HEK293 (cell line): ENCODE measurements at regions not wholly inside any gene's neighbourhood (a gene's known extent, or its start where the extent isn't known, plus 50 kb on each side); places are given as distances from the start of the nearest gene placed in this dataset.

Experiments
- BCL11A ChIP-seq: fragments of 450-650 bp; formaldehyde crosslinking; IDR thresholded peaks from 2 replicates; pipeline ENCODE4 v1.5.1; 2016; ENCODE audit warnings: low read depth, missing biosample characterization, missing genetic modification characterization
- CTCF ChIP-seq: fragments of 450-650 bp; formaldehyde crosslinking; IDR thresholded peaks from 2 replicates; pipeline ENCODE4 v1.5.1; 2016; ENCODE audit warnings: missing biosample characterization, missing genetic modification characterization
- SP2 ChIP-seq: fragments of 450-650 bp; formaldehyde crosslinking; IDR thresholded peaks from 2 replicates; pipeline ENCODE4 v1.5.1; 2016; ENCODE audit warnings: missing biosample characterization, missing genetic modification characterization
- YY1 ChIP-seq: fragments of 450-650 bp; formaldehyde crosslinking; IDR thresholded peaks from 2 replicates; pipeline ENCODE4 v1.5.1; 2018; ENCODE audit warnings: missing biosample characterization, missing genetic modification characterization
- ZBTB26 ChIP-seq: fragments of 450-650 bp; formaldehyde crosslinking; optimal IDR thresholded peaks from 2 replicates; pipeline ENCODE3; 2016; ENCODE audit warnings: missing biosample characterization, mild to moderate bottlenecking, missing genetic modification characterization
- ZFP3 ChIP-seq: fragments of 450-650 bp; formaldehyde crosslinking; IDR thresholded peaks from 2 replicates; pipeline ENCODE4 v1.5.1; 2016; ENCODE audit warnings: low read depth, missing biosample characterization, missing genetic modification characterization
- ZNF133 ChIP-seq: fragments of 450-650 bp; formaldehyde crosslinking; IDR thresholded peaks from 2 replicates; pipeline ENCODE4 v1.5.1; 2016; ENCODE audit warnings: missing biosample characterization, missing genetic modification characterization
- ZNF26 ChIP-seq: fragments of 450-650 bp; formaldehyde crosslinking; IDR thresholded peaks from 2 replicates; pipeline ENCODE4 v1.5.1; 2016; ENCODE audit warnings: missing biosample characterization, missing genetic modification characterization

GRCh38 chr6:86765211-86765610 lies 172.1 kb upstream of the HTR1E start:
- TF ChIP-seq YY1 (tag by site-specific recombination) (no peak), BCL11A (no peak), CTCF (tag by site-specific recombination) (no peak), ZBTB26 (no peak), SP2 (no peak), ZNF26 (tag by site-specific recombination) (no peak), ZNF133 (no peak), ZFP3 (tag by site-specific recombination) (no peak)
